ENCODE measurements at regions not wholly inside any gene's neighbourhood (a gene's known extent, or its start where the extent isn't known, plus 50 kb on each side); places are given as distances from the start of the nearest gene placed in this dataset.

DNA sequence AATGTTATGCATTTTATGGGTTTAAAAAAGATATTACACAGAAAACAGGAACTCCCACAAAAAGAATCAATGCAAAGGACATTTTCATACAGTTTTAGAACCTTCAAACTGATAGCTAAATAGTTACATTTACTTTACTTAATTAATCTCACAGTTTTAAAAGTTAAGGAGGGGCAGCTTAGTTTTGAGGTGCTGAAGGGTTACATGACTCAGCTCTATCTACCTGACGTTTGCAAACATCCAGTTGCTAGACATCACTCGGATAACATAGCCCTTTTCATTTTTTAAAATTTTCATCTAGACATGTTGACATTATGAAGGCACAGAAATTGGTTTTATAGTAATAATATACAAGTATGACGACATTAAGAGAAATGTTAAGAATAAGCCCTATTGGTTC, 53.7 kb upstream of the HSD17B12 start:
- DNase-seq (ENCODE audit: low spot score): no peak

All from HuH-7.5 (cell line).